Trophoblast cell (in vitro differentiated cells and primary cell): ENCODE measurements at regions not wholly inside any gene's neighbourhood (a gene's known extent, or its start where the extent isn't known, plus 50 kb on each side); places are given as distances from the start of the nearest gene placed in this dataset.

ENCODE experiments used
- DNase-seq, 2 donors: peaks; one replicate each; pipeline ENCODE4 v3.0.0-alpha.2; 2016
- H2AFZ ChIP-seq: 2 replicates; pipeline ENCODE4 v1.6.1; 2013; ENCODE audit warnings: low read length, moderate library complexity, mild to moderate bottlenecking; ENCODE audit not compliant: insufficient read depth, poor library complexity
- H2AK5ac ChIP-seq: 2 replicates; pipeline ENCODE4 v1.6.1; 2013; ENCODE audit warnings: mild to moderate bottlenecking, low read length
- H2BK120ac ChIP-seq: 2 replicates; pipeline ENCODE4 v1.6.1; 2013; ENCODE audit warnings: low read length, mild to moderate bottlenecking, moderate library complexity; ENCODE audit not compliant: insufficient read depth, poor library complexity
- H2BK12ac ChIP-seq: 2 replicates; pipeline ENCODE4 v1.6.1; 2013; ENCODE audit warnings: mild to moderate bottlenecking, low read length, moderate library complexity
- H2BK5ac ChIP-seq: 2 replicates; pipeline ENCODE4 v1.6.1; 2013; ENCODE audit warnings: low read length, low read depth, moderate library complexity, mild to moderate bottlenecking; ENCODE audit not compliant: poor library complexity
- H3K14ac ChIP-seq: 2 replicates; pipeline ENCODE4 v1.6.1; 2013; ENCODE audit warnings: mild to moderate bottlenecking, low read length
- H3K18ac ChIP-seq: 2 replicates; pipeline ENCODE4 v1.6.1; 2013; ENCODE audit warnings: mild to moderate bottlenecking, low read length
- H3K23ac ChIP-seq: 2 replicates; pipeline ENCODE4 v1.6.1; 2013; ENCODE audit warnings: low read length
- H3K27ac ChIP-seq: 2 replicates; pipeline ENCODE4 v1.5.1; 2013; ENCODE audit warnings: low read depth, mild to moderate bottlenecking, inconsistent platforms, low read length, moderate library complexity
- H3K27me3 ChIP-seq: 2 replicates; pipeline ENCODE4 v1.6.1; 2013; ENCODE audit warnings: inconsistent platforms, mild to moderate bottlenecking, low read length, moderate library complexity; ENCODE audit not compliant: insufficient read depth
- H3K36me3 ChIP-seq, 2 experiments: 1 replicate in 1 of 2; 2 replicates in 1 of 2; pipeline ENCODE4 v1.6.1; 2013; ENCODE audit warnings: low read length in 2 of 2, mild to moderate bottlenecking in 2 of 2, moderate library complexity in 1 of 2; ENCODE audit not compliant: insufficient read depth in 2 of 2, control insufficient read depth in 1 of 2
- H3K4ac ChIP-seq: 2 replicates; pipeline ENCODE4 v1.6.1; 2013; ENCODE audit warnings: low read depth, mild to moderate bottlenecking, low read length, moderate library complexity
- H3K4me1 ChIP-seq, 2 experiments: 1 replicate in 1 of 2; 2 replicates in 1 of 2; pipeline ENCODE4 v1.6.1; 2013; ENCODE audit warnings: low read length in 2 of 2, mild to moderate bottlenecking in 2 of 2, moderate library complexity in 1 of 2; ENCODE audit not compliant: insufficient read depth in 2 of 2, control insufficient read depth in 1 of 2
- H3K4me2 ChIP-seq: 2 replicates; pipeline ENCODE4 v1.6.1; 2013; ENCODE audit warnings: inconsistent platforms, mild to moderate bottlenecking, low read length, moderate library complexity
- H3K4me3 ChIP-seq: 2 replicates; pipeline ENCODE4 v1.5.1; 2013; ENCODE audit warnings: mild to moderate bottlenecking, low read depth, low read length, inconsistent platforms
- H3K79me1 ChIP-seq: one replicate; pipeline ENCODE4 v1.6.1; 2013; ENCODE audit warnings: low read length
- H3K79me2 ChIP-seq: 2 replicates; pipeline ENCODE4 v1.6.1; 2013; ENCODE audit warnings: low read length, mild to moderate bottlenecking; ENCODE audit not compliant: control insufficient read depth, insufficient read depth, poor library complexity
- H3K9ac ChIP-seq: 2 replicates; pipeline ENCODE4 v1.6.1; 2013; ENCODE audit warnings: mild to moderate bottlenecking, low read length
- H3K9me3 ChIP-seq: 2 replicates; pipeline ENCODE4 v1.6.1; 2013; ENCODE audit warnings: low read depth, mild to moderate bottlenecking, control low read depth, inconsistent platforms, low read length; ENCODE audit not compliant: insufficient read depth
- H4K12ac ChIP-seq: 2 replicates; pipeline ENCODE4 v1.6.1; 2013; ENCODE audit warnings: low read depth, mild to moderate bottlenecking, low read length, moderate library complexity
- H4K8ac ChIP-seq: 2 replicates; pipeline ENCODE4 v1.6.1; 2013; ENCODE audit warnings: low read depth, mild to moderate bottlenecking, low read length, moderate library complexity
- H4K91ac ChIP-seq: one replicate; pipeline ENCODE4 v1.6.1; 2013; ENCODE audit warnings: low read depth, mild to moderate bottlenecking, low read length, moderate library complexity
- WGBS: extraction: QIAGEN DNeasy Blood & Tissue Kit; methylation state at CpG from one replicate; pipeline ENCODE4 v1.1.7; 2013; ENCODE audit warnings: missing lambda C conversion rate; ENCODE audit not compliant: insufficient read length, insufficient coverage; ENCODE audit errors: extremely low coverage; 5-methylcytosine and 5-hydroxymethylcytosine counted together

GRCh38 chr15:99447497-99448371 is 118.0 kb upstream of the MEF2A start:
- WGBS, result no CpG with 5 or more reads among the region's 28 CpGs
- no peak overlapping the region for H2AFZ ChIP-seq
- no peak overlapping the region for H3K18ac ChIP-seq

GRCh38 chr15:99449514-99449913 is 116.3 kb upstream of the MEF2A start:
- Histone ChIP-seq H3K27me3 (no peaks in the 10 kb centered on the region), H3K4me3 (no peak overlapping the region), H2BK5ac (no peak overlapping the region), H2BK12ac (no peak overlapping the region), H2AK5ac (no peak overlapping the region), H3K36me3 (no peaks in the 10 kb centered on the region), H3K79me1 (peaks cover 7% of the 10 kb centered on the region), H4K91ac (no peak overlapping the region), H3K79me2 (no peaks in the 10 kb centered on the region), H2BK120ac (no peak overlapping the region), H3K4ac (no peak overlapping the region), H4K8ac (no peak overlapping the region), H3K27ac (no peak overlapping the region), H4K12ac (no peak overlapping the region), H3K14ac (no peak overlapping the region), H3K9me3 (peaks cover 2% of the 10 kb centered on the region), H3K4me2 (no peak overlapping the region), H3K9ac (no peak overlapping the region), H3K23ac (no peak overlapping the region), H3K18ac (no peak overlapping the region), H2AFZ (no peak overlapping the region), H3K4me1 (peaks cover 19 to 23% of the 10 kb centered on the region in 2 experiments)
- no peak for DNase-seq
- no CpG with 5 or more reads among the region's 4 CpGs for WGBS

More at GRCh38 chr15:99447497-99448371, 118.0 kb upstream of the MEF2A start:
- Histone ChIP-seq H2BK12ac (no peak overlapping the region), H2AK5ac (no peak overlapping the region), H2BK5ac (no peak overlapping the region), H3K27me3 (no peaks in the 10 kb centered on the region), H3K79me2 (no peaks in the 10 kb centered on the region), H3K23ac (no peak overlapping the region), H3K9me3 (peaks cover 2% of the 10 kb centered on the region), H3K4ac (no peak overlapping the region), H4K12ac (no peak overlapping the region), H3K14ac (no peak overlapping the region), H3K4me2 (no peak overlapping the region), H4K91ac (no peak overlapping the region), H3K9ac (no peak overlapping the region), H3K4me1 (peaks cover 11 to 17% of the 10 kb centered on the region in 2 experiments), H3K4me3 (no peak overlapping the region), H3K27ac (no peak overlapping the region), H4K8ac (no peak overlapping the region), H3K36me3 (no peaks in the 10 kb centered on the region), H3K79me1 (peaks cover 6% of the 10 kb centered on the region), H2BK120ac (no peak overlapping the region)
- DNase-seq, result no peak

- H2BK12ac ChIP-seq, result no peak overlapping the region
Measured at GRCh38 chr15:99450896-99451358, 114.9 kb upstream of the MEF2A start.

GRCh38 chr15:99451484-99451883 is 114.3 kb upstream of the MEF2A start:
- H3K79me1 ChIP-seq, result peaks cover 12% of the 10 kb centered on the region
- no peaks in the 10 kb centered on the region for H3K27me3 ChIP-seq
- H3K9me3 ChIP-seq, result peaks cover 2% of the 10 kb centered on the region
- H3K9ac ChIP-seq, result no peak overlapping the region
- H3K4me1 ChIP-seq, result peaks cover 28 to 31% of the 10 kb centered on the region in 2 experiments
- no peak overlapping the region for H3K23ac ChIP-seq
- no CpG with 5 or more reads among the region's 3 CpGs for WGBS
- no peak overlapping the region for H3K18ac ChIP-seq
- H2AFZ ChIP-seq, result no peak overlapping the region
- H2BK120ac ChIP-seq, result no peak overlapping the region
- peak overlapping the region; percentile 10 for H4K91ac ChIP-seq
- H2BK12ac ChIP-seq, result peak overlapping the region; percentile 51
- H3K79me2 ChIP-seq, result no peaks in the 10 kb centered on the region
- no peak overlapping the region for H3K4me3 ChIP-seq
- H3K14ac ChIP-seq, result no peak overlapping the region
- no peak overlapping the region for H3K27ac ChIP-seq
- H2AK5ac ChIP-seq, result peak overlapping the region; percentile 30
- H2BK5ac ChIP-seq, result no peak overlapping the region
- H4K8ac ChIP-seq, result no peak overlapping the region
- DNase-seq, result no peak
- no peaks in the 10 kb centered on the region for H3K36me3 ChIP-seq
- H3K4ac ChIP-seq, result no peak overlapping the region
- H4K12ac ChIP-seq, result no peak overlapping the region
- H3K4me2 ChIP-seq, result no peak overlapping the region

More at GRCh38 chr15:99450896-99451358, 114.9 kb upstream of the MEF2A start:
- H3K79me2 ChIP-seq, result no peaks in the 10 kb centered on the region
- H3K9me3 ChIP-seq, result peaks cover 2% of the 10 kb centered on the region
- no peak overlapping the region for H4K91ac ChIP-seq
- no peaks in the 10 kb centered on the region for H3K27me3 ChIP-seq
- H3K36me3 ChIP-seq, result no peaks in the 10 kb centered on the region
- H3K27ac ChIP-seq, result no peak overlapping the region
- no peak overlapping the region for H4K8ac ChIP-seq
- no peak overlapping the region for H2AFZ ChIP-seq
- H3K14ac ChIP-seq, result no peak overlapping the region
- H3K18ac ChIP-seq, result no peak overlapping the region
- H4K12ac ChIP-seq, result no peak overlapping the region
- H2AK5ac ChIP-seq, result no peak overlapping the region
- H2BK120ac ChIP-seq, result no peak overlapping the region
- DNase-seq, result peak in 1 of 2 donors; percentile 16
- H3K4me3 ChIP-seq, result no peak overlapping the region
- H3K23ac ChIP-seq, result no peak overlapping the region
- no CpG with 5 or more reads among the region's 14 CpGs for WGBS
- no peak overlapping the region for H2BK5ac ChIP-seq
- H3K4me1 ChIP-seq, result peaks cover 28 to 31% of the 10 kb centered on the region in 2 experiments
- H3K4ac ChIP-seq, result no peak overlapping the region
- peaks cover 12% of the 10 kb centered on the region for H3K79me1 ChIP-seq
- H3K4me2 ChIP-seq, result no peak overlapping the region
- H3K9ac ChIP-seq, result no peak overlapping the region
